GM19455 (cell line): ENCODE measurements at regions not wholly inside any gene's neighbourhood (a gene's known extent, or its start where the extent isn't known, plus 50 kb on each side); places are given as distances from the start of the nearest gene placed in this dataset.
"Not testable (repeated sequence)": the region's sequence is repeated elsewhere in the genome, so short reads cannot be mapped to it uniquely, and the experiment has no call there.

Experiments
- ATAC-seq: cut with Tn5 transposase; IDR thresholded peaks from one replicate; pipeline ENCODE4 v1.9.1; 2021; ENCODE audit not compliant: unreplicated experiment

DNA sequence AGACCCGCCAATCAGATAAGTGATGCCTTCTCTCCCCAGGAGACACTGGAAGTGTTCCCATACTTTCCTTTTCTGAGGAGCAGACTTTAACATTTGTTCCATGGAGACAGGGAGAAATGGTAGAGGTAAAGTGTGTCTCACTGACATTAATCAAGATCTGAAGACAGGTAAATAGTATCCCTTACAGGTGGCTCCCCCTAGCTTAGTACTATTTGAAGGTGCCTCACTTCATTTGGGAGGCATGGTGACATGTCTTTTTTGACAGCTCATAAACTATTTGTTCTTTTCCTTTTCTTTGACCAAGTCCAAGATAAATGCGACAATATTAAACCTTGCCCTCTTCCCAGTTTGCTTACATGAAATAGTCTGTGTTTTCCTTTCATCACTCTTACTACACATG, 485.6 kb upstream of the IL12A start:
- no peak for ATAC-seq

- not testable (repeated sequence) for ATAC-seq
Measured at GRCh38 chr3:159510988-159511387, 477.6 kb upstream of the IL12A start.

- no peak for ATAC-seq
Measured at GRCh38 chr3:159513444-159513843, 475.2 kb upstream of the IL12A start.

DNA sequence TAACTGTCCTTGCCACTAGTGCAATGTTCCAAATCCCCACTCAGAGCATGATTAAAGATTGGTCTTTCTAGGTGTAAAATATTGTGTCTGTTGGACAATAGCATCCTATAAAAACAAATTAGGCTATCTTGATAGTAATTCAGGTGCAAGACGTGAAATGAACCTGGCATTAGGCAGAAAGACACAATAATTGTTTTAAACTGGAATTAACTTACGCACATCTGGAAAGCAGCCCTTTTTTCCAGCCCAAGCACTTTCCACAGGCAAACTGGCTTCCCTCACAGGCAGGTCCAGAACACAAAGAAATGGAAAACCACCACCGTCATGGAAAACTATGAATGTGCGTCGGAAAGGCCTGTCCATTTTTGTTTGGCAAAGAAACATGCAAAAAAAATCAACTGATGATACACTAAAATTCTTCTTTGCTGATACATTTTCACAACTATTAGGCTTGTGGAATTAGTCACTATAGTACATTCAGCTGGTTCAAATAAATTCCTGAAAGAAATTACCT, 474.7 kb upstream of the IL12A start:
- no peak for ATAC-seq

DNA sequence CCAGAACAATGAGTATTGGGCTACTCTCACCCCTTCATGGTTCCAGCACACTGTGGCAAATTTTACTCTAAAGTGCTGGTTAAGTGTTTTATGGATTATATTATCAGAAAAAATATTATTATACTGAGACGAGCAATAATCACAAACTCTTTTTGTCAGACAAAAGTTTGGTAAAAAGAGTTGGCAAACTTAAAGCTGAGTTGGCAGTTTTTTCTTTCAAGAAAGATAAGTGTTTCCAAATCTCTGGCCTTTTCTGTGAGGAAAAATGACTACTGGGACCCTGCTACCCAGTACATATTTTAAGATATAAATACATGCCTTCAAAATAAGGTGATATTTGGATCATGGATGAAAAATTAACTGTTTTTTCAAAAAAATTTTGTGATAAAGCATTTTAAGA, 471.5 kb upstream of the IL12A start:
- ATAC-seq: no peak

- no peak for ATAC-seq
Measured at GRCh38 chr3:159520638-159521037, 468.0 kb upstream of the IL12A start.

GRCh38 chr3:159522276-159522675, 466.4 kb upstream of the IL12A start:
- ATAC-seq: no peak

DNA sequence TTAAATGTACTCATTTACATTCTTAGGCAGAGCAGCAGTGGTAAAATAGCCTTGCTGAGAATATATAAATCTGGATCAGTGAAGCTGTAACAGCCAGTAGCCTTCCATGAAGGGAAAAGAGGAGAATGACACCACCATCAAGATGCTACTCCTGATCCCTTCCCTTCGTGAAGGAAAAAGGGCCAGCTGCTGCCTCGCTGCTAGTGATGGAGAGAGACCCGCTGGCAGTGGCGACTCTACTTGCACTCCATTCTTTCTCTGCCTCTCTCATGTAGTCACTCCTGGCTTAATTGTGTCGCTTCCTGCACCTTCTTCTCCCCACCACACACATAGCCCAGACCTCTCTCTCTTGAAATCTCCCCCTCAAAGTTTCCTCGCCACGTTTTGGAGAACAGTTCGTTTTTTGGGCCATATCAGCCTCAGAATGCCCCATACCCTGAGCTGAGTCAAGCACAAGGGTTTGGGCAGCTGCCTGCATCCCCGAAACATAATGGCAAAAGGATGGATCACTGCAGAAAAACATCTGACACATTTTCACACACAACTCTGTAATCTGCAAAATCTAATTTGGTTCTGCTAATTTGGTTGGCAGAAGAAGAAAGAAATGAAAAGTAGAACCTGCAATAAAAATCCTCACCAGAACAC, 460.3 kb upstream of the IL12A start:
- no peak for ATAC-seq

DNA sequence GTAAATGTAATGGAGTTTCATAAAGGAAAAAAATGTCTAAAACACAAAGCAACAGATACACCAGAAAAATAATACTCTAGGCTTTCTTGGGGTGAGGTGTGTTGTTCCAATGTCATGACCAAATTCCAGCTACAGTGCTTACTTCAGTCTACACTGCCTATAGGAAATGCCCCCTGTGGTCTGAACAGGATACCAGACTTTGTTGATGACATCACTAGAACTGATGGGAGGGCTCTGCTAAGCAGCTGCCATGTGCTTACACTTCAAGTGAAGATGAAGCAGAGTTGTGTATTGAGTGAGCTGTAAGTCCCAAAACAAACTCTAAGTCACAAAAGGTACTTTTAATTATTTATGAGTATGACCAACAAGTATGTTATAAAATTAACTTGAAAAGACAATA, 456.1 kb upstream of the IL12A start:
- no peak for ATAC-seq

GRCh38 chr3:159534496-159534895, 454.1 kb upstream of the IL12A start:
- no peak for ATAC-seq

- ATAC-seq: no peak
Measured at GRCh38 chr3:159536876-159537275, 451.8 kb upstream of the IL12A start.

DNA sequence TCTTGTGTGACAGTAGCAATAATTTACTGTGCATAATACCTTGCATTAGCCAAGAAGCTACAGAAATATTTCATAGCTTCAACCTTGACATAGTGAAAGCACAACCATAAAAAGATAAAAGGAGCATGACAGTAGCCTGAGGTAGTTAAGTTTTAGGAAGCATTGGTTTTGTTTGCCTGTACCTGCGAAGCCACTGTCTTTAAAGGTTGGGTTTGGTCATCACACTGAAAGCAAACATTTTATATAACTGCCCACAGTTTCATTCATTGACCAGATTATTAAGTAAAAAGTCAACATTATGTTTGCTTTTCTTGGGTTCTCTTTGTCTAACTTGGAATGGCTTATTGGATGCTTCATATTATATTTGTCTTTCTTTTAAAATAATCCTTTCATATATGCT, 450.1 kb upstream of the IL12A start:
- no peak for ATAC-seq

DNA sequence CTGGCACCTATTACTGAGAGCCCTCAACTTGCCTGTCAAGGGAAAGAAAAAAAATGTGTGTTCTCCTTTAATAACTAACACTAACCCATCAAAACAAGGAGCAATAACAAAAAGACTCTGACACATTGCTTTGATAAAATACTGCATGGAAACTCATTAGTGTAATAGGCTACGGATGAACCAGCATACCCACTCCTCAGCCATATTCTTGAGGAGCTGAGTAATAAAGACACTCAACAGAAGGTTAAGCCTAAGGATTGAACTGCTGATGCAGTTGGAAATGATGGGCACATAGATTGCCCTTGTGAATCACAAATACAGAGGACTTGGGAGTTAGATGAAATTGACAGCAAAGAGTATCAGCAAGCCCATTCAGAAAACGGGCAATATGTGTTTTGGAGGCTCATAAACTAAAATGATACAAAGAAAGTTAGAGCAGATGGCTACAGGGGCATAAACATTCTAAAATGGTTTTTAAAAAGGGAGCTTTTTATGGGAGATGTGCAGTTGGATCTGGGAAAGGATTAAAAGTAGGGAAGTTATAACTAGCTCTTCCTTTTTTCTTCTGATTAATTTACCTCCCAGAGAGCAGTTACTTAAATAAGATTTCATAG, 447.6 kb upstream of the IL12A start:
- ATAC-seq: no peak

DNA sequence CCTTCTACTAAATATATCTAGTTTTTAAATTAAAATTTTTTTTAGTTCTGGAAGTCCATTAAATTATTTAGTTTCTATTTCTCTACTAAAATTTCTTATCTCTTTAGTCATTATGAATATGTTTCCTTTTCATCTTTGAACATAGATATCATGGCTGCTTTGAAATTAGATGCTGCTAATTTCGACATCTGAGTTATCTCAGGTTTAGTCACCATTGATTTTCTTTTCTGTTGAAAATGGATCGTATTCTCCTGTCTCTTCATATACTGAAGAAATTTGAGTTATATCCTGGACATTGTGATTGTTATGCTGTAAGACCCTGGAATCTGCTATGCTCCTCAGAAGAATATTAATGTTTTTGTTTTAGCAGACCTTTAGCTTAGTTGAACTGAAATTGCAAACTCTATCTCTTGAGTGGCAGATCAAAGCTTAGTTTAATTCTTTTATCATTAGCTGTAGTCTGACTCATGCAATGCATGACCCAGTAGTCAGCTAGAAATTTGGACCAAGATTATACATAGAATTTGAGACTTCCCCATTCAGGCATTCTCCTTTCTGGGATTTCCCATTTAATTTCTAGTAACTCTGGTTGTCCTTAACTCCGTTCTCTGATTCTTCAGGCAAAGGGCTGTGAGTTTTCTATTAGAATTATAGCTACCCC, 439.8 kb upstream of the IL12A start:
- ATAC-seq: no peak

DNA sequence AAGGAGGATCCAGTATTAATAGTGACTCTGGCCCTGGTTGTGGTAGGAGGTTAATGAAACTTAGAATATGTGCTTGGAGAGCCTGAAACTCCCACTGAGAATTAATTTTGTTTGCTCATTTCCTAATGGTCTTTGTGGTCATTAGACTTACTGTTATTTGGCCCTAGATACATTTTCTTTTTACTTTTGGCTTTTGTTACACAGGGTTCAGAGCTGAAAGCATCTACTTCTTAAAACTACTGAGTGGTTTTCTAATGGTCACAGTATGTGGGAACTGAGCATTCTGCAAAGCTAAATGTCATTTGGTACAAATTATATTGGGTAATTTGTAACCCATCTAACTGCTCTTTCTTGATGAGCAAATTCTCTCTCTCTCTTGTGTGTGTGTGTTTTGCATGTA, 433.4 kb upstream of the IL12A start:
- no peak for ATAC-seq

GRCh38 chr3:159559771-159560170, 428.9 kb upstream of the IL12A start:
- no peak for ATAC-seq

DNA sequence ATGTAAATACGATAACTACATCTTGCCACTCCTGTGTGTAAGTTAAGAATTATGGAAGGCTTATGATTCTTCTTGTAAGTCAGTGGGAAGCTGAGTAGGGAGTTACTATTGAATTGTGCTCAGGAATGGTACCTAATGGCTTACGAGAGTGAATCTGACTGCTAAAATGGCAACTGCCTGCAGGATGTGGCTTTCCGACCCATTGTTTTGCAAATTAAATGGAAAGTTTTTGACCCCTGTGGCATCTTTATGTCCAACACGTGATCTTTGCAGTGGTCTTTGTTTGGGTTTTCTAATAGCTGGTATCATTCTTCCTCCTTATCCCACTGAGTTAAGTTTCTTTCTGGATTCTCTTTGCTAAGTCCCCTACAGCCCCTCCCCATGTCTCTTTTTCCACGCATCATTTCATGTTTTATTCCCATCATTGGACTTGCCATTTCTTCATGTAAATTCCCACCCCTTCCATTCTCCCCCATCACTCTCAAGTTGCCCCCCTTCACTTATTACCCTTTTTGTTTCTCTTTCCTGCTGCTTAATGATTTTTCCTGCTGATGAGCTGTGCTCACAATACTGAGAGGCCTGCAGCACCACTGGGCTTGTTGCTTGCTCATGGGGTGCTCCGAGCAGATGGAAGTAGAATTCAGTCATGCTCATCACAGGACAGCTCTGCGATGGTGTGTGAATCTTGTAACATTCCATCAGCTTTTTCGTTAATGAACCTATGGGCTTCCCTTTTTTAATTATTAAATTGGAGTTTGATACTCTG, 428.2 kb upstream of the IL12A start:
- ATAC-seq: no peak

- no peak for ATAC-seq
Measured at GRCh38 chr3:159565313-159565712, 423.3 kb upstream of the IL12A start.

DNA sequence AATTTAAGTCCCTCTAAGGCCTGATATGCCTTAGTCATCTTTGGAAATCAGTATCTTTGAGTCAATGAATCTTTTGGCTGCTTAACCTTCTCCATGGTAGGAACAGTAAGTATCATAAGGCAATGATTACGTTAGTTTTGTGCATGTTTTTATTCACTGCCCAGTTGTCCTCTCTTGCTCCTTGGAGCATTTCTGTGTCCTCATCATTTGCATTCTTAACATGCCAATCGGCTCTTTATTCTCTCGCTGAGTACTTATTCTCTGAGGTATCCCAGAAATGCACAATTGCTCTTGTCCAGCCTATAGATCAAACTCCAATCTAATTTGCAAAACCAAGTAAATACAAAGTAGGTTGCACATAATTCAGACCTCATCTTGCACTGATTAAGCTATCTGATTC, 405.0 kb upstream of the IL12A start:
- ATAC-seq: no peak

DNA sequence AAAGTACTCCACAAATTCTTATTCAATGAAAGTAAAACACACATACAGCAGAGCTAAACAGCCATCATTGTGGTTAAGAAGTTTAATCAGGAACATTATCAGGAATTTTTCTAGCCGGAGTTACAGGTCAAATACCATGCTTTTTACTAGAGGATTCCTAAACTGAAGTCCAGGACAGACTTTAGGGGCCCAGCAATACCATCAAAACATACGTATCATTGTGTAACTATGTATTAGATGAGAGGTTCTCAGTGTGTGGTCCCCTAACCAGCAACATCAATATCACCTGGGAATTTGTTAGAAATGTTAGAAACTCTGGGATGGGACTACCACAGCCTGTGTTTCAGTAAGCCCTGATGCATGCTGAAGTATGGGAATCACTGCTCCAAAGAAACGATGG, 404.2 kb upstream of the IL12A start:
- ATAC-seq: no peak

DNA sequence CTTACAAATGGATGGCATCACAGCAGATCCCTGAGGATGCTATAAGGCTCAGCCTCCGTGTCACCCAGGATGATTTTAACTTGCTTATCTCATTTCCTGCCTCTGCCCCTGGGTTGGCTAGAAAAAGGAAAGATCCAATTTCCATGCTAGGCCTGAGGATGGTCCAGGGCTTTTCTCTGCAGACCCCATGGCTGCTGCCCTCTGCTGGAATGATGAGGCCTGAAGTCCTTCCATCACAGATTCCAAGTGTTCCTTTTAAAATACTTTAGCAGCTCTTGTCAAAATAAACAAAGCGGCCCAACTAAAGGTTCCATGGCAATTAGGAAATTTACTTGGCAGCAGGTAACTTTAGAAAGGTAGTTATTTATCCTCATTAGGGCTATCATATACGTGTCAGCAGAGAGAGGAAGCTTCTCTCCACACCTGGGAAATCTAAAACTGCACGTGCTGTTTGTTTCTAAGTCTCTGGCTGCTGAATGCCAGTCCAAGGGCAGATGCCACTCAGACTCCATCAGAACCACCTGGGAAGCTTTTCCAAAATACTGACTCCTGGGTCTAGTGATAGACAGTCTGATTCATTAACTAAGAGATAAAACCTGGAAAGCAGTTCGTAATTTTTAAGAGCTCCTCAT, 401.9 kb upstream of the IL12A start:
- no peak for ATAC-seq
